ENCODE measurements at regions not wholly inside any gene's neighbourhood (a gene's known extent, or its start where the extent isn't known, plus 50 kb on each side); places are given as distances from the start of the nearest gene placed in this dataset.

DNA sequence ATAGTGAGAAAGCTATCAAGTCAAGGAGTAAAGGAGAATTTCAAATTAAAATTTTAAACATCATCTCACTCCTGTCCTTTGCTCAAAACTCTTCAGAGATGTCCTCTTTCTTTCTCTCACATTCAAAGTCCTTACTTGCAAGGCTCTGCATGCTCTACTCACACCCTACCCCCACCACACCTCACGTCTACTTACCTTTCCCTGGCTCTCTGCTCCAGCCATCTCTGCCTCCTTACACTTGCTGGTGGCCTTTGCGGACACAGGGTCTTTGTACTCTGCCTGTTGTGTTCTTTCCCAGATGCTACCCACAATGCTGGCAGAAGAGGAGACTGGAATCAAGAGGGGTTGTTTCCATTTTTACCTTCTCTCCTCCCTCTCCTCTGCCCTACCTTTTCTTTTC lies 405.2 kb downstream of the INSC start:
- Mint-ChIP-seq H3K9me3 (ENCODE audit: low read depth) (peaks cover 8% of the 10 kb centered on the region), H3K27ac (no peak overlapping the region), H3K4me1 (no peaks in the 10 kb centered on the region), H3K36me3 (ENCODE audit: low read depth) (no peaks in the 10 kb centered on the region), H3K4me3 (no peak overlapping the region), H3K27me3 (no peaks in the 10 kb centered on the region)
- DNase-seq: no peak
- CTCF ChIA-PET: no interaction called here
- ATAC-seq: no peak
- intact Hi-C loops (cut with DNase I, micrococcal nuclease): no loop called here
- POLR2A ChIA-PET: no interaction called here

GRCh38 chr11:15523543-15523942 lies 408.8 kb downstream of the INSC start:
- peaks cover 11% of the 10 kb centered on the region for H3K9me3 Mint-ChIP-seq (ENCODE audit: low read depth)
- no peaks in the 10 kb centered on the region for H3K36me3 Mint-ChIP-seq (ENCODE audit: low read depth)
- intact Hi-C loops (cut with DNase I, micrococcal nuclease): no loop called here
- H3K4me3 Mint-ChIP-seq: no peak overlapping the region
- POLR2A ChIA-PET: no interaction called here
- no peak overlapping the region for H3K27ac Mint-ChIP-seq
- CTCF ChIA-PET: no interaction called here
- ATAC-seq (no peak), DNase-seq (no peak)
- H3K4me1 Mint-ChIP-seq: no peaks in the 10 kb centered on the region
- H3K27me3 Mint-ChIP-seq: no peaks in the 10 kb centered on the region

DNA sequence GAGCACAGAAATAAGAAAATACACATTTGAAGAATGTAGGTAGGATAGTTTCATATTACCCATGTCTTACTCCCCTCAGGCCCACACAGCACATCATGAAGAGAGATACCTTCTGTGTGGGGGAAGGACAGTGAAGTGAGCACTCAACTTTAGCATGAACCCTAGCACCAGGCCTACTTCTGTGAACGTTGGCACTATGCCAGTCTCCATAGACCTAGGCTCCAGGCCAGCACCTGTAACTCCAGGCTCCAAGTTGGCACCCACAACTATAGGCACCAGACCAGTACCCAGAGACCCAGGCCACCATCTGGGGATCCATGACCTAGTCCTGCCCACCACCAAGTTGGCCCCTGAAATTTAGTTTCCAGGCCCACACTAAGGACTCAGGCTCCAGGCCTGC lies 410.9 kb downstream of the INSC start:
- ATAC-seq (no peak), DNase-seq (no peak)
- H3K27me3 Mint-ChIP-seq: no peaks in the 10 kb centered on the region
- CTCF ChIA-PET: no interaction called here
- no peak overlapping the region for H3K27ac Mint-ChIP-seq
- H3K4me1 Mint-ChIP-seq: no peaks in the 10 kb centered on the region
- intact Hi-C loops (cut with DNase I, micrococcal nuclease): no loop called here
- peaks cover 11% of the 10 kb centered on the region for H3K9me3 Mint-ChIP-seq (ENCODE audit: low read depth)
- H3K4me3 Mint-ChIP-seq: no peak overlapping the region
- POLR2A ChIA-PET: no interaction called here
- H3K36me3 Mint-ChIP-seq (ENCODE audit: low read depth): no peaks in the 10 kb centered on the region

DNA sequence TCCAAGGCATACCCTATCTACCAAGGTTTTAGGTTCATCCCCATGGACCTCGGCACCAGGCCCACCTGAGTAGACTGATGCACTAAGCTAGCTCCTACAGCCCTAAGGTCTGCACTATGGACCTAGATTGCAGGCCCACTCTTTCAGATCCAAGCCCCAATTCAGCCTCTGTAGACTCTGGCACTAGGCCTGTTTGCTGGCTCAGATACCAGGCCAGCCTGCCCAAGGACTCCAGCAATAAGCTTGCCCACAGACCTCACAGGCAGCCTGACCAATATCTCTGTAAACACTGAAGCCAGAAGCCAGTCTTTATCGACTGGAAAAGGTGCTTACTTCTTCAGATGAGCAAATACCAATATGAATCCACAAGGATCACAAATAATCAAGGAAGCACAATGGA lies 411.3 kb downstream of the INSC start:
- Mint-ChIP-seq H3K27me3 (no peaks in the 10 kb centered on the region), H3K4me3 (no peak overlapping the region), H3K4me1 (no peaks in the 10 kb centered on the region), H3K9me3 (ENCODE audit: low read depth) (peaks cover 11% of the 10 kb centered on the region), H3K27ac (no peak overlapping the region), H3K36me3 (ENCODE audit: low read depth) (no peaks in the 10 kb centered on the region)
- CTCF ChIA-PET: no interaction called here
- POLR2A ChIA-PET: no interaction called here
- ATAC-seq (no peak), DNase-seq (no peak)
- intact Hi-C loops (cut with DNase I, micrococcal nuclease): no loop called here

DNA sequence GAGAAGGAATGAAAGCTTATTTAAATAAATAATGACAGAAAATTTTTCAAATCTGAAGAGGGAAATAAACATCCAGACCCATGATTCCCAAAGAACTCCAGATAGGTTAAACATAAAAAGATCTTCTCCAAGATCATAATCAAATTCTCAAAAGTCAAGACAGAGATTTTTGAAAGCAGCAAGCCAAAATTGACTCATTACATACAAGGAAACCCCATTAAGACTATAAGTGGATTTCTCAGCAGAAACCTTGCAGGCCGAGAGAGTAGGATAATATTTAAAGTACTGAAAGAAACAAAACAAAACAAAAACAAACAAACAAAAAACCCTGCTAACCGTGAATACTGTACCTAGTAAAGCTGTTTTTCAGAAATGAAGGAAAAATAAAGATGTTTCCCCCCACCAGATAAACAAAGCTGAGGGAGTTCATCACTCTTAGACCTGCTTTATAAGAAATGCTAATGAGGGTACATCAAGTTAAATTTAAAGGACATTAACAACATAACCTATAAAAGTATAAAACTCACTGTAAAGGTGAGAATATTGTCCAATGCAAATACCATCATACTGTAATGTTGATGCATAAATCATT lies 412.2 kb downstream of the INSC start:
- H3K4me3 Mint-ChIP-seq: no peak overlapping the region
- H3K9me3 Mint-ChIP-seq (ENCODE audit: low read depth): peaks cover 11% of the 10 kb centered on the region
- H3K27me3 Mint-ChIP-seq: no peaks in the 10 kb centered on the region
- ChIA-PET CTCF (interaction anchor here (0.7 kb wide), 1 partner anchor 55 kb away, joined by 3 read pairs; no protein-coding TSS in a partner anchor), POLR2A (no interaction called here)
- DNase-seq (no peak), ATAC-seq (no peak)
- H3K36me3 Mint-ChIP-seq (ENCODE audit: low read depth): no peaks in the 10 kb centered on the region
- intact Hi-C loops (cut with DNase I, micrococcal nuclease): no loop called here
- H3K4me1 Mint-ChIP-seq: no peaks in the 10 kb centered on the region
- H3K27ac Mint-ChIP-seq: no peak overlapping the region

DNA sequence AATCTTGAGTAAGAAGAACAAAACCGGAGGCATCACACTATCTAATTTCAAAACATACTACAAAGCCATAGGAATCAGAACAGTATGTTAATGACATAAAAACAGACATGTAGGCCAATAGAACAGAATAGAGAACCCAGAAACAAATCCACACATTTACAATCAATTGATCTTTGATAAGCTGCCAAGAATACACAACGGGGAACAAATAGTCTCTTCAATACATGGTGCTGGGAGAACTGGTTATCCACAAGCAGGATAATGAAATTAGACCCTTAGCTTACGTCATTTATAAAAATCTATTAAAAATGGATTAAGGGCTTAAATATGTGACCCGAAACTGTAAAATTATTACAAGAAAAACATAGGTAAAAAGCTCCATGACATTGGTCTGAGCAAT lies 417.7 kb downstream of the INSC start:
- Mint-ChIP-seq H3K36me3 (ENCODE audit: low read depth) (no peaks in the 10 kb centered on the region), H3K27me3 (no peaks in the 10 kb centered on the region), H3K4me3 (no peak overlapping the region), H3K4me1 (no peaks in the 10 kb centered on the region), H3K9me3 (ENCODE audit: low read depth) (no peaks in the 10 kb centered on the region), H3K27ac (no peak overlapping the region)
- ATAC-seq (no peak), DNase-seq (no peak)
- ChIA-PET CTCF (no interaction called here), POLR2A (no interaction called here)
- intact Hi-C loops (cut with DNase I, micrococcal nuclease): no loop called here

DNA sequence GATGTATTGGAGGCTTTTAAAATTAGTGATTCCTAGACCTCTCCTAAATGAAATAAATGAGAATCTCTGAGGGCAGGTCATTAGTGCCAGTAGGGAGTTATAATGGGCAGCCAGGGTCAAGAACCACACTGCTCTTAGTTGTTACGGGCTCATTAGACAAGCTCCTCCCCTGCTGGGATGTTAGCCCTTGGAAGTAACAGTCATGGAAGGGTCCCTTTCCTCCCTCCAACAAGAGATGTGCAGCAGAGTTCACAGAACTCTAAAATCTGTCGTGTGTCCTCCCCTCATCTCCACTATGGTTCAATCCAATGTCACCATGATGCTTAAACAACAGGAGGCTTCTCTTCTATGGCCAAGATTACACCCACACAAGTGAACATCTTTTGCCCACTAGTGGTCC lies 419.5 kb downstream of the INSC start:
- no peaks in the 10 kb centered on the region for H3K36me3 Mint-ChIP-seq (ENCODE audit: low read depth)
- no peak overlapping the region for H3K27ac Mint-ChIP-seq
- CTCF ChIA-PET: no interaction called here
- no peaks in the 10 kb centered on the region for H3K9me3 Mint-ChIP-seq (ENCODE audit: low read depth)
- DNase-seq (no peak), ATAC-seq (no peak)
- H3K4me1 Mint-ChIP-seq: no peaks in the 10 kb centered on the region
- no peaks in the 10 kb centered on the region for H3K27me3 Mint-ChIP-seq
- POLR2A ChIA-PET: no interaction called here
- H3K4me3 Mint-ChIP-seq: no peak overlapping the region
- intact Hi-C loops (cut with DNase I, micrococcal nuclease): no loop called here

- DNase-seq (no peak), ATAC-seq (no peak)
- intact Hi-C loops (cut with DNase I, micrococcal nuclease): no loop called here
- no peak overlapping the region for H3K4me3 Mint-ChIP-seq
- no peaks in the 10 kb centered on the region for H3K9me3 Mint-ChIP-seq (ENCODE audit: low read depth)
- no peaks in the 10 kb centered on the region for H3K4me1 Mint-ChIP-seq
- H3K27ac Mint-ChIP-seq: no peak overlapping the region
- H3K27me3 Mint-ChIP-seq: no peaks in the 10 kb centered on the region
- ChIA-PET CTCF (no interaction called here), POLR2A (no interaction called here)
- H3K36me3 Mint-ChIP-seq (ENCODE audit: low read depth): no peaks in the 10 kb centered on the region
Observed at GRCh38 chr11:15535414-15535813, 420.7 kb downstream of the INSC start.

DNA sequence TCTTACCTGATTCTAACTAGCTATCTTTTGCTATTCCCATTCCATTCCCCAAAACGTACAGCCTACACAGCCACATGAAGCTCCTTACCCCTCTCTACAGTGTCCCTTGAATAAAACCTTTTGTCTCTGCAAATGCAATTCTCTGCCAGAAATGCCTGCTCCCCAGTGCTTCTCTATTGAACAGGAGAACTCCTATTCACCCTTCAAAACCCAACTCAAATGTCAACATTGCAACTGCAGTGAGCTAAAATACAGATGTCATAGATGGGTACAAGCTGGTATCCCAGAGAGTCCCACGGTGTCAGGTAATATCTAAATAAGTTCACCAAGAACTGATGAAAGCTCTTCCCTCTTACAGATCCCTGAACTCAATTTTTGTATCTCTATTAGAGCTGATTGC lies 421.7 kb downstream of the INSC start:
- ChIA-PET CTCF (interaction anchor here (0.7 kb wide), 1 partner anchor 1298 kb away, joined by 4 read pairs; no protein-coding TSS in a partner anchor), POLR2A (no interaction called here)
- DNase-seq (no peak), ATAC-seq (no peak)
- intact Hi-C loops (cut with DNase I, micrococcal nuclease): no loop called here
- no peaks in the 10 kb centered on the region for H3K4me1 Mint-ChIP-seq
- H3K4me3 Mint-ChIP-seq: no peak overlapping the region
- H3K27ac Mint-ChIP-seq: no peak overlapping the region
- H3K36me3 Mint-ChIP-seq (ENCODE audit: low read depth): no peaks in the 10 kb centered on the region
- H3K27me3 Mint-ChIP-seq: no peaks in the 10 kb centered on the region
- H3K9me3 Mint-ChIP-seq (ENCODE audit: low read depth): no peaks in the 10 kb centered on the region

- DNase-seq: no peak
- CTCF ChIA-PET: no interaction called here
- Mint-ChIP-seq H3K36me3 (ENCODE audit: low read depth) (no peaks in the 10 kb centered on the region), H3K4me3 (no peak overlapping the region), H3K9me3 (ENCODE audit: low read depth) (no peaks in the 10 kb centered on the region), H3K27me3 (no peaks in the 10 kb centered on the region), H3K4me1 (no peaks in the 10 kb centered on the region), H3K27ac (no peak overlapping the region)
- intact Hi-C loops (cut with DNase I, micrococcal nuclease): no loop called here
- POLR2A ChIA-PET: no interaction called here
- no peak for ATAC-seq
Observed at GRCh38 chr11:15539645-15540044, 424.9 kb downstream of the INSC start.

DNA sequence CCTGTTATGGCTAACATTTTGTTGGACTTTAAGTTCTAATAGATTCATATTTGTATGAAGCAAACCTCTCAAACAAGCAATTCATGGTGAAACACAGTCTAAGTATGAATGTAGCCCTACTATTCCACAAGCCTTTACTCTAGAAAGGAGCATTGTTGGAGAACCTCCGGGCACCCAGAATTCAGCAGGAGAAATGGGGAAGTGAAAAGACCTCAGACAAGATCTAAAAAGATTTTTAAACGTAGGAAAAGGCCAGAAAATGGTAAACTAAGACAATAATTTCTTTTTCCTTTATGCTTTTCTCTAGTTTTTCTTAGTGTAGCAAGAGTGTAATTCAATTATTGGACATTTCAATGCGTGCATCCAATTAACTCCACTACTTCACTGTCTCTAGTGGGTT lies 426.4 kb downstream of the INSC start:
- no peaks in the 10 kb centered on the region for H3K9me3 Mint-ChIP-seq (ENCODE audit: low read depth)
- H3K36me3 Mint-ChIP-seq (ENCODE audit: low read depth): no peaks in the 10 kb centered on the region
- DNase-seq: no peak
- no peaks in the 10 kb centered on the region for H3K27me3 Mint-ChIP-seq
- intact Hi-C loops (cut with DNase I, micrococcal nuclease): no loop called here
- ATAC-seq: no peak
- no peaks in the 10 kb centered on the region for H3K4me1 Mint-ChIP-seq
- CTCF ChIA-PET: no interaction called here
- H3K4me3 Mint-ChIP-seq: no peak overlapping the region
- POLR2A ChIA-PET: no interaction called here
- no peak overlapping the region for H3K27ac Mint-ChIP-seq

DNA sequence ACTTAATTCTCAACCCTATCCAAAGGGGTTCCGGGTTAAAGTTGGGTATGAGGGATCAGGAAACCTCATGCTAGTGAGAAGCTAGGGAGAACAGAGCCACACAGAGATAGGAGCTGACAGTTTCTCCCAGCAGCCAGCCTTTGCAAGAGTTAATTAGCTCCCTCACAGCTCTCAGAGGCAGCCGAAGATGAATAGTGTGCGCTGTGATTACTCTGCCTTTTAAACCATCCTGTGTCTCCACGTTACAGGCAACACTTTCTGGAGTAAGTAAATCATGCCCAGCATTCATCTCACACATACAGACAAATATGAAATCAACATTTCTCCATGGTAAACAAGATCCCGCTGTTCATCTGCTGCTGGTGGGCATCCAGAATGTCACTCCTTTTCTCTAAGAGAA lies 429.6 kb downstream of the INSC start:
- H3K36me3 Mint-ChIP-seq (ENCODE audit: low read depth): no peaks in the 10 kb centered on the region
- no peaks in the 10 kb centered on the region for H3K27me3 Mint-ChIP-seq
- H3K27ac Mint-ChIP-seq: no peak overlapping the region
- H3K4me1 Mint-ChIP-seq: no peaks in the 10 kb centered on the region
- no peak for ATAC-seq
- DNase-seq: no peak
- ChIA-PET POLR2A (interaction anchor here (0.7 kb wide), 1 partner anchor 105 kb away, joined by 3 read pairs; no protein-coding TSS in a partner anchor), CTCF (no interaction called here)
- H3K9me3 Mint-ChIP-seq (ENCODE audit: low read depth): no peaks in the 10 kb centered on the region
- no peak overlapping the region for H3K4me3 Mint-ChIP-seq
- intact Hi-C loops (cut with DNase I, micrococcal nuclease): no loop called here

DNA sequence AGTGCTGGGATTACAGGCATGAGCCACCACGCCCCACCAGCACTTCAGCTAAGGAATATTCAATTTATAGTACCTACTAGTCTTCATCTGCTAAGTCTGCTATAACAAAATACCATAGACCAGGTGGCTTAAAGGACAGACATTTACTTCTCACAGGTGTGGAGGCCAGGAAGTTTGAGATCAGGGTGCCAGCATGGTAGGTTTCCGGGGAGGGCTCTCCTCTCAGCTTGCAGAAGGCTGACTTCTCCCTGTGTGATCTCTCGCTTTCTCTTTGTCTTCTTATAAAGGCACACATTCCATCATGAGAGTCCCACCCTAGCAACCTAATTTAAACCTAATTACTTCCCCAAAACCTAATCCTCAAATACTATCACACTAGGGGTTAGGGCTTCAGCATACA lies 433.0 kb downstream of the INSC start:
- Mint-ChIP-seq H3K9me3 (ENCODE audit: low read depth) (no peaks in the 10 kb centered on the region), H3K27ac (no peak overlapping the region), H3K4me1 (no peaks in the 10 kb centered on the region), H3K27me3 (no peaks in the 10 kb centered on the region), H3K4me3 (no peak overlapping the region), H3K36me3 (ENCODE audit: low read depth) (no peaks in the 10 kb centered on the region)
- no peak for ATAC-seq
- POLR2A ChIA-PET: no interaction called here
- DNase-seq: no peak
- intact Hi-C loops (cut with DNase I, micrococcal nuclease): no loop called here
- CTCF ChIA-PET: no interaction called here
